Thymus (tissue), 11 donors: ENCODE measurements at regions not wholly inside any gene's neighbourhood (a gene's known extent, or its start where the extent isn't known, plus 50 kb on each side); places are given as distances from the start of the nearest gene placed in this dataset.

Source experiments
- DNase-seq, 9 donors: peaks; one replicate each; pipeline ENCODE4 v3.0.0-alpha.2; 2013; ENCODE audit warnings: low spot score in 9 of 9, low read depth in 6 of 9, missing footprints in 1 of 9
- H3K27ac ChIP-seq, 2 donors: one replicate each; pipeline ENCODE4 v1.5.1; 2013; ENCODE audit warnings: control low read depth in 1 of 2, low read depth in 1 of 2, low read length in 1 of 2, mild to moderate bottlenecking in 1 of 2, moderate library complexity in 1 of 2
- H3K27me3 ChIP-seq, 2 donors: one replicate each; pipeline ENCODE4 v1.5.1; 2013; ENCODE audit warnings: low read length in 1 of 2; ENCODE audit not compliant: control insufficient read depth in 2 of 2, insufficient read depth in 1 of 2
- H3K36me3 ChIP-seq, 2 donors: one replicate each; pipeline ENCODE4 v1.5.1; 2013; ENCODE audit warnings: low read length in 1 of 2, mild to moderate bottlenecking in 1 of 2, moderate library complexity in 1 of 2; ENCODE audit not compliant: control insufficient read depth in 2 of 2, insufficient read depth in 2 of 2
- H3K4me1 ChIP-seq, 2 donors: one replicate each; pipeline ENCODE4 v1.5.1; 2013; ENCODE audit warnings: low read length in 2 of 2; ENCODE audit not compliant: control insufficient read depth in 2 of 2, insufficient read depth in 2 of 2
- H3K4me3 ChIP-seq, 2 donors: one replicate each; pipeline ENCODE4 v1.5.1; 2013; ENCODE audit warnings: low read length in 2 of 2, control low read depth in 1 of 2, mild to moderate bottlenecking in 1 of 2
- H3K9me3 ChIP-seq, 2 donors: one replicate each; pipeline ENCODE4 v1.5.1; 2013; ENCODE audit warnings: low read length in 1 of 2, mild to moderate bottlenecking in 1 of 2; ENCODE audit not compliant: control insufficient read depth in 2 of 2, insufficient read depth in 1 of 2
- WGBS: extraction: QIAGEN DNeasy Blood & Tissue Kit; methylation state at CpG from one replicate; pipeline ENCODE4 v1.1.7; 2013; 5-methylcytosine and 5-hydroxymethylcytosine counted together
- donor health status: healthy.

GRCh38 chr10:4354382-4354812, 471.6 kb upstream of the AKR1E2 start:
- Histone ChIP-seq H3K27me3 (no peaks in the 10 kb centered on the region), H3K4me3 (no peak overlapping the region), H3K9me3 (no peaks in the 10 kb centered on the region), H3K27ac (no peak overlapping the region), H3K36me3 (no peaks in the 10 kb centered on the region), H3K4me1 (no peaks in the 10 kb centered on the region)
- 96% methylated on average over 7 of the region's 7 CpGs for WGBS
- no peak for DNase-seq

DNA sequence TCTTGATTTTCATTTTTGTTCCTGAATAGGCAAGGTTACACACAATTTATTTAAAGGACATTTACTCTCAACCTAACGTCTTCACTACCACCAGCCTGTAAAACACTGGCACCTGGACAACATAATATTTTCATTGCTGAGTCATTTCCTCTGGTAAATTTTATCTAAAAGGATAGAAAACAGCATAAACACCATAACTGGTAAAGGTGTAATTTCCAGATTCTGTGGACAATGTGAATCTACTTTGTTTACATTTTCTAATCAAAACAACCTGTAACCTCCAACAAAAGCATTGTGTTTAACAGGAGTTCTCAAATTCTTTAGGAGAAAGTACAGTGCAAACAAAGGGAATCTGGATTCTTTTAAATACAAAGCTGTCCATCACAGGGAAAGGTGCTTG, 472.0 kb upstream of the AKR1E2 start:
- Histone ChIP-seq H3K4me1 (no peaks in the 10 kb centered on the region), H3K27me3 (no peaks in the 10 kb centered on the region), H3K4me3 (no peak overlapping the region), H3K9me3 (no peaks in the 10 kb centered on the region), H3K36me3 (no peaks in the 10 kb centered on the region), H3K27ac (no peak overlapping the region)
- WGBS = 22% methylated on average over 1 of the region's 1 CpG
- DNase-seq = no peak

DNA sequence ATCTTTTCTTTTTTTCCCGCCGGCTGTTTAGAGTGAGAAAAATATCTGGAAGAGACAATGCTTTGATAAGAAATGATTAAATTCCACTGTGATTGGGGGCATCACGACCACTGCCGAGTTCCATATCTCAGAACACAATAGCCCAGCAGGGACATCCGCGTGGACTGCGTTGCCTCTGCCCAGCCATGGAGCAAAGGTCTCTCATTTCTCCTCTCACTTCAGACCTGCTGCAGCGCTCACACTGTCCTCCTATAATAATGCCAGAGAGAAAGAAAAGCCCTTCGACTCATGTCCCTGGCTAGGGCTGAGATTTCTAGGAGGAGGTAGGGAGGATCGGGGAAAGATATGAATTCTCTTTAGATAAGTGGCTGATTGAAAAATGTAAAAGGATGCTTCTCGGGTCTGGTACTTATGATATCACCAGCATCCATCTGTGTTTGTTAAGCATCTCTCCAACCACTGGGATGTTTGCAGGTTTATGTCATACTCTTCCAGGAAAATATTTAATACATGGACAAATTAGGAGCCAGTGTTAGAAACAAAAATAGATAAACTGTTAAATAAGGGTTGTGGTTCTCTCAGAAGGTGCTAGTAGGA, 472.9 kb upstream of the AKR1E2 start:
- Histone ChIP-seq H3K4me1 (no peaks in the 10 kb centered on the region), H3K36me3 (no peaks in the 10 kb centered on the region), H3K9me3 (no peaks in the 10 kb centered on the region), H3K27ac (no peak overlapping the region), H3K4me3 (no peak overlapping the region), H3K27me3 (no peaks in the 10 kb centered on the region)
- WGBS = 95% methylated on average over 11 of the region's 11 CpGs
- no peak for DNase-seq

DNA sequence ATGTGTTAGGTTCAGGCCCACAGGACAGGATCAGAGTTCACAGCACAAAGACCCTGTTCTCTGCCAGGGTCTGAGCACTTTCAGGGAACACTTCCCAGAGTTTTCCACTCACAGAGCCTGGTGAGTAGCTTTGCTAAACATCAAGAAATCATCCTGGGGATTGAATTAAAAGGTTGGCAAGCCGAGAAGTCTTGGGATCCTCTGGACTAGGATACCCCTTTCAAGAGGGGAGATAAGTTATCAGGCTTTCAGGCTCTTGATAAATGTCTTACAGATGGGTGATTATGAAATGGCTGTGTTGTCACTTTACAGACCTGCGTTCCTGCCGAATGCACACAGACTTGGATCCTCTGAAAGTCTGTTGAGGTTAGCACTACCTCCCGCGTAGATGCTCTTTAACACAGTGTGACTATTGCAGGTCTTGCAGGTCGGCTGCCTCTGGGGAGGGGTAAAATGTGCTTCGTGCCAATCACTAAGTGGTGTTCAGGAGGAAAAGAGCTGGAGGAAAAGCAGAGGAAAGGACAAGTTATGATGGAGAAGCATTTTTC, 473.5 kb upstream of the AKR1E2 start:
- Histone ChIP-seq H3K9me3 (no peaks in the 10 kb centered on the region), H3K36me3 (no peaks in the 10 kb centered on the region), H3K4me3 (no peak overlapping the region), H3K4me1 (no peaks in the 10 kb centered on the region), H3K27me3 (no peaks in the 10 kb centered on the region), H3K27ac (no peak overlapping the region)
- DNase-seq = no peak
- WGBS = 81% methylated on average over 7 of the region's 7 CpGs

- Histone ChIP-seq H3K4me1 (no peaks in the 10 kb centered on the region), H3K9me3 (no peaks in the 10 kb centered on the region), H3K27me3 (no peaks in the 10 kb centered on the region), H3K4me3 (no peak overlapping the region), H3K36me3 (no peaks in the 10 kb centered on the region), H3K27ac (no peak overlapping the region)
- 95% methylated on average over 3 of the region's 3 CpGs for WGBS
- DNase-seq = no peak
Measured at GRCh38 chr10:4351723-4352413, 474.1 kb upstream of the AKR1E2 start.

DNA sequence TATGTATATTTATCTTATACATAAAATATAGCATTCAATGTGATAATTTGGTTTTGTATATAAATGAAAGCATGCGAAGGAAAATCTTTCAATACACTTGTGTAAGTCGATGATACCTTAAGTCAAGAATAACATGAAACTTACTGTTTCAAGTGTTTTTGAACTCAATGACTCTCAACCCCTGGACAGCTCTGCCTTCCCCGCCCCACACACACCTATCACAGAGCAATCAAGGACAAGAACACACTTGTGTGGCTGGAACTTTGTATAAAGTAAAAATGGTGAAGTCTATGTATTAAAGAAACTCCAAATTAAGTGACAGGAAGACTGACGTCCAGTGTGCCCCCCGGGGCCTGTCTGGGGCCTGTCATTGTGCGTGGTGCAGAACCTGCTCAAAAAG, 478.6 kb upstream of the AKR1E2 start:
- no peak for DNase-seq
- Histone ChIP-seq H3K9me3 (no peaks in the 10 kb centered on the region), H3K4me3 (no peak overlapping the region), H3K27me3 (no peaks in the 10 kb centered on the region), H3K36me3 (no peaks in the 10 kb centered on the region), H3K4me1 (no peaks in the 10 kb centered on the region), H3K27ac (no peak overlapping the region)
- WGBS = 89% methylated on average over 6 of the region's 6 CpGs

- no peaks in the 10 kb centered on the region for H3K36me3 ChIP-seq
- no peaks in the 10 kb centered on the region for H3K9me3 ChIP-seq
- H3K4me3 ChIP-seq = no peak overlapping the region
- WGBS = 94% methylated on average over 2 of the region's 2 CpGs
- H3K4me1 ChIP-seq = no peaks in the 10 kb centered on the region
- no peaks in the 10 kb centered on the region for H3K27me3 ChIP-seq
- no peak overlapping the region for H3K27ac ChIP-seq
- DNase-seq = no peak
Measured at GRCh38 chr10:4345877-4346646, 479.9 kb upstream of the AKR1E2 start.

GRCh38 chr10:4344492-4344994, 481.5 kb upstream of the AKR1E2 start:
- H3K4me1 ChIP-seq = no peaks in the 10 kb centered on the region
- H3K36me3 ChIP-seq = no peaks in the 10 kb centered on the region
- 93% methylated on average over 10 of the region's 10 CpGs for WGBS
- H3K9me3 ChIP-seq = no peaks in the 10 kb centered on the region
- no peak overlapping the region for H3K27ac ChIP-seq
- DNase-seq = no peak
- H3K4me3 ChIP-seq = no peak overlapping the region
- no peaks in the 10 kb centered on the region for H3K27me3 ChIP-seq

GRCh38 chr10:4343873-4344272, 482.1 kb upstream of the AKR1E2 start:
- no peak overlapping the region for H3K4me3 ChIP-seq
- H3K9me3 ChIP-seq = no peaks in the 10 kb centered on the region
- no peaks in the 10 kb centered on the region for H3K27me3 ChIP-seq
- no peaks in the 10 kb centered on the region for H3K36me3 ChIP-seq
- no peak overlapping the region for H3K27ac ChIP-seq
- no peak for DNase-seq
- 96% methylated on average over 4 of the region's 4 CpGs for WGBS
- H3K4me1 ChIP-seq = no peaks in the 10 kb centered on the region
